ENCODE measurements at regions not wholly inside any gene's neighbourhood (a gene's known extent, or its start where the extent isn't known, plus 50 kb on each side); places are given as distances from the start of the nearest gene placed in this dataset.

GRCh38 chr10:109723305-109723704 is 200.0 kb downstream of the XPNPEP1 start:
- TF ChIP-seq CTCF (IDR thresholded peaks at IDR 0.05) (no peak), POLR2A (IDR thresholded peaks at IDR 0.05) (no peak)

Data from heart left ventricle (tissue), 13 donors.